ENCODE measurements at regions not wholly inside any gene's neighbourhood (a gene's known extent, or its start where the extent isn't known, plus 50 kb on each side); places are given as distances from the start of the nearest gene placed in this dataset.

DNA sequence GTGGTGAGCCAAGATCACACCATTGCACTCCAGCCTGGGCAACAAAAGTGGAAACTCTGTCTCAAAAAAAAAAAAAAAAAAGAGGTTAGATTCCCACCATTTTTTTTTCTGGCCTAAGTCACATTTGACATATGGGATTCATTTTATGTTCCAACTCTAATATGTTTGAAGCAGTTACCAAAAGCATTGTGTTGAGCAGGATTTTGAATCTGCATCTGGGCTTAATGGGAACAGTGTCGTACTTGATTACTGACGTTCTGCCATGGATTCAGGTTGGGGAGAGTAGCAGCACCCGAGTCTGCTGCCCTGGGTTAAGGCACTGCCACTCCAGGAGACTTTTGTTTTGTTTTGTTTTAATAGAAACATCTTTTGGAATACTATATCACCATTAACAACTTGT lies 348.7 kb upstream of the TBL1XR1 start:
- DNase-seq, result no peak

DNA sequence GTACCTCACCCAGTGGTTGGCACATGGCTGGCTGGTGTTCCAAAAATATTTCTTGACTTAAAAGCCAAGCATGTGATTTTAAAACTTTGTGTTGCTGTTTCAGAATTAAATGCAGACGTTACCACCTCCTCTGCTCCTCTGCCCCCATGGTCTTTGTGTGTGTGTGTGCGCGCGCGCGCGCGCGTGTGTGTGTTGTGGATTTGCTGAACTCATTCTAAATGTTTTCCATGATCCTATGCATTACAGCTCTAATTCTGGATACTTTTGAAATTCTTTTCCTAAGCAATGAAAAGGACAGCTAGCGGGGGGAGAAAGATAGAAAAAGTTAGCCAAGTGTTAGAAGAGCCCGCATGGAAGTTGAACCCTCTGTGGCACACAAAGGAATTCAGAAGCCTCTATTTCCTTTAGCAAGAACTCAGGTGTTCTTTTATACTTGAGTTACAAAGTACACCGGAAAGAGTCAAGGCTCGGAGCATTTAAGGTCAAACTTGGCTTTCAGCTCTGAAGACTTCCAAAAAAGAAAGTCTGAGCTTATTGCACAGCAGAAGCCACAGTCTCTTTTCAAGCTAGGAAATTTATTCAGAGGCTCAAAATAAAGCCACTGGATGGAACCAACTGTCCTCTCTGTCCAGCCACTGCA lies 350.5 kb upstream of the TBL1XR1 start:
- DNase-seq, result no peak

DNA sequence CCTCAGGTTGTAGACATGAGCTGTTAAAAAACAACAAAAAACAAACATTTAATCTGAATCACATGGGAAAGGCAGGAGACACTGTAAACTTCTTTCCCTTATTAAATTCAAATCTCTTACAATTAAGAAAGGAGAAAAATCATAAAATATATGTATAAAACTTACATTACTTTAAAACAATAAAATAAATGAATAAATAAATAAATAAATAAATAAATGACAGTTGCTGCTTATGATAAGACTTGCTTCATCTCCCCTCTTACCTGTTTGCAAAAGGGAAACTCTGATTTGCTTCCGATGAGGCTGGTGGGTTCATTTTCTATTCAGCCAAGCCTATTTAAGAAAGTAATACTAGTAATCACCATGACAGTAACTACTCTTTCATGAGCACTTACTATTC lies 353.4 kb upstream of the TBL1XR1 start:
- no peak for DNase-seq

DNA sequence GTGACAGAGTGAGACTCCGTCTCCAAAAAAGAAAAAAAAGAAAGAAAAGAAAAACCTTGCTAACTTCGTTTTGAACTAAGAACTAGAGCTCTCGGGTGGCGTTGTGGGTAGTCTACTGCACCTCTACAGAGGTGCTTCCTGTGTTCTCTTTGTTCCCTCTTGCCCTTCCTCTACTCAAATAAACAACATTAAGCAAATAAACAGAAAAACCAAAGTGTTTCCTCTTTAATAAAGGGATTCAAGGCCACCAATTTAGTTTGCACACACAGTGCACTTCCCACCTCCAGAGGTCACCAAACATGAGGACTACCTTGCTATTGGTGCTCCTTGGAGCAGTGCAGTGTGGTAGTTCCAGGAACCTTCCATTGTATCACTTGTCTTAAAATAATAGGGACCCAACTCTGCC lies 354.2 kb upstream of the TBL1XR1 start:
- DNase-seq, result no peak

DNA sequence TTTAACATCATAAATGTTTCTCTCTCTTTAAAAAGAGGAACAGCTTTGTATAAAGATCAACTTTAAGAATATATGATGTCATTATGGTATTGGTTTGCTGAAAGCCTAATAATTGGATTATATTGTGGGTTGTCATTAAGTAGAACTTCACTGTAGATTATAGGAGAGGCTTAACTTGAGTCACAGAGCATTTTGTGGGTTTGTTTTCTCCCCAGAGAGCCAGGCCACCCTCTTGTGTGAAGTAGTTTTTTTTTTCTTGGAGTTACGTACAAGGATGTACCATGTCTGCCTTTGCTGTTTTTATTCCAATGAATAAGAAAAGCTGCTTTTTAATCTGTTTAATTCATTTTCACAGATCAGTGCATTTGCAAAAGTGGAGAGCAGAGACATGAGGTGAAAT lies 354.8 kb upstream of the TBL1XR1 start:
- no peak for DNase-seq

DNA sequence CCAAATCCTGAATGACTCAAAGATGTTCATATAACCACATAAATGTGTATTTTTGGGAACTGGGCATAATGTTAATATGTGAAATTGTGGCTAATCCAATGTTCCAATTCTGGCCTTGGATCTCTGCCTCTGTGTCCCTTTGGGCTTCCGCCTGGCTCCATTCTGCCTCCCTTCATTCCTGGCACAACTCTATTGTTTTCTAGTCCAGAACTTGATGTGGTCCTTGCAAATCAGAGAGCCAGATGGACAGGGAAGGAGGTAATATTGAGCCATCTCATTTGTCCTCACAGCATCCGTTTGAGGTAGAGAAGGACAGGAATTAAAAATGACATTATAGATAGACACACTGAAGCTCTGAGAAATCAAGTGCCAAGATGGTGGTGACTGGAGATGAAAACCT lies 355.7 kb upstream of the TBL1XR1 start:
- DNase-seq, result no peak

DNA sequence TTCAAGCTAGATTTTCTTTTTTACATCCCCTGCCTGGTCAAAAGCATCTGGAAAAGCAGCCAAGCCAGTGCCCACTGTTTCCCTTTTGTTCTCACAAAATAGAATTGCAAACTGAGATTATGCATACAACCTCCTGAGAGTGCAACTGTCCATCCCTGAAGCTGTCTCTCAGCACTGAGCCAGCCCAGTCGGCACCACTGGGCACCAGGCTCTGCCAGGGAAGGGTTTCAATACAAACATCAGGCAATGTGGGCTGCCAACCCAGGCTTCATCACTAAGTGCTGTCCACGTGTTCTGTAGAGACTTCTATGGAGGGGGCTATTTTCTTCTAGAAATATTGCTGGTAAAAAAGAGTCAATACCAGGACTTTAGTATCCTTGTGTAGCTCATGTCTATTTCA lies 356.3 kb upstream of the TBL1XR1 start:
- no peak for DNase-seq

DNA sequence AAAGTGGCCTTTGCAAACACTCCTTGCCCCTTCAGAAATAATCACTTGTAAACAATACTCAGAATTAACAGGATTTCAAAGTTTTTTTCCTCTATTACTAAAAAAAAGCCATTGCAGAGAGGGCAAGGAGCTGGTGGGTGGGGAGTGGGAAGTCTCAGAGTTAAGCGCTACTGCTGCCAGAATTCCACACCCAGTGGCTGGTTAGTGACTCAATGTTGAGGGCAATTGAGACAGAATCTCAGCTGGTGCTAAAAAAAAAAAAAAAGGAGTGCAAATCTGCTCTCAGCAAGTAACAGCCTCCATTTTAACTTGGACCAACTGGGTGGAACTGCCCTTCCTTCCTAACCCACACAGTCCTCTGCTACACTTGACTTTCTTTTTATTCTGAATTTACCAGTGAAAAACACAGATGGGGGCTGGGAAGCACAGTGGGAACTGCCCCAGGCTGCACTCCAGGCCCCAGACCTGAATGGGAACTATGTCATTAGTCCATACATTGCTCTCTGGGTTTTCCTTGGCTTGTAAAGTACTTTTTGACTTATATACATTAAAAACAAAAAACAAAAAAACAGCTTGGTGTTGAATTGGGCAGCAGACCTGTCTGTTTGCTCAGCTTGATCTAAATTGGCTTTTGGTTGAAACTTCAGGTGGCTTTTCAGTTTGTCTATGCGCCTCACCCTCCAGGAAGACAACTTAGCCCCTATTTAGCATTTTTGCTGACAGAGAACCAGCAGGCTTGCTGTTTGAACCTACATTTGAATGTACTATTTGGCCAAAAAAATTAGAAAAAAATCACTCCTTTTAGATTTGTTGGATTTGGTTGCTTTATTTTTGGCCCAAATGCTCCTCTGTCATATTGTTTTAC lies 357.8 kb upstream of the TBL1XR1 start:
- no peak for DNase-seq

DNA sequence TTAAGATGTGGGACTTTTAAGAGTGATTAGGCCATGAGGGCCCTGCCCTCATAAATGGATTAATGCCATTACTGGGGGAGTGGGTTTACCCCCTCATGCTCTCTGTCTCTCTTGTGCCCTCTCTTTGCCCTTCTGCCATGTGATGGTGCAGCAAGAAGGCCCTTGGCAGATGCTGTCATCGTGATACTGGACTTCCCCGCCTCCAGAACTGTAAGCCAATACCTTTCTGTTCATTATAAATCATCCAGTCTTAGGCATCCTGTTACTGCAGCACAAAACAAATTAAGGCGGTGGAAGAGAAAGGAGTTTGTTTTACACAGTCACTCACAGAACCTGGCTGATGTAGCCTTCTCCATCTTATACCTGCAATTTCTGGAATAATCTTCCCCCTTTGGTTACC lies 360.3 kb upstream of the TBL1XR1 start:
- no peak for DNase-seq

DNA sequence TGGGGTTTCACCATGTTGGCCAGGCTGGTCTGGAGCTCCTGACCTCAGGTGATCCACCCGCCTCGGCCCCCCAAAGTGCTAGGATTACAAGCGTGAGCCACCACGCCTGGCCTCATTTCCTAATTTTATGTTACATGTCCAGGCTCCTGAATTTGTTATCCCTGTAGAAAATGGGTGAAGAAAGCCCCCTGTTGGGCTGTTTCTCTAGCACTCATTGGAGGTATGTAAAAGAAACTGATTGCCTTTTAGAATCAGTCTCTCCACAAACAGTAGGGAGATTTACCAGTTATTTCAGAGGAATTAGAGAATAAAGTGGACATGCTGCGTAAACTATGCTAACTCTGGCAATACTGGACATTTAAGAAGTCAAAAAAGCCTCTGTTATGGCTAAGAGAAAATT lies 364.1 kb upstream of the TBL1XR1 start:
- no peak for DNase-seq

DNA sequence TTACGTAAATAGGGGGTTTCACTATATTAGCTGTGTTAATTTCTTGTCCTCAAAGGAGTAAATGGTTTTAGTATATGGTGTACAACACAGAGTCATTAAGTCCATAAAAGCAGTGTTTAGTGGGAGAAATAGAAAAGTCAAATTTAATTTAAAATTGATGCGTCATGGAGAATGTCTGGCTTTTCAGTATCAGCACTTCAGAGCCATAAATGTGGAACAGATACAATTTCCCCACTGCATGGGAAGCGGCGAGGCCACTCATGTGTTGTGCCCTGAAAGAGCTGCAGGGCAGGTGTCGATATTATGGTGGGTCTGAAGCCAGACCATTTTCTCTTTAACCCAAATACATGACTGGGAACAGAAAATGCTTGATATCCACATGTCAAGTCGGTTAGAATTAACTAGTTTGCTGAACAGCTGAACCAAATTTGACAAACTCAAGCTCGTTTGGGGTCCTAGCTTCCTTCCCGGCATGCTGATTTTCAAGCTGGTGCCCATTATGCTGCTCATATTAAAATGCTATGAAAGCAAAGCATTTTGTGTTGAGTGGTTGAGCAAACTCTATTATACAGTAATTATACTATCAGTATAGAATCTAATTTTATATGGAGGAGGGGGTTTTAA lies 364.6 kb upstream of the TBL1XR1 start:
- DNase-seq, result no peak

DNA sequence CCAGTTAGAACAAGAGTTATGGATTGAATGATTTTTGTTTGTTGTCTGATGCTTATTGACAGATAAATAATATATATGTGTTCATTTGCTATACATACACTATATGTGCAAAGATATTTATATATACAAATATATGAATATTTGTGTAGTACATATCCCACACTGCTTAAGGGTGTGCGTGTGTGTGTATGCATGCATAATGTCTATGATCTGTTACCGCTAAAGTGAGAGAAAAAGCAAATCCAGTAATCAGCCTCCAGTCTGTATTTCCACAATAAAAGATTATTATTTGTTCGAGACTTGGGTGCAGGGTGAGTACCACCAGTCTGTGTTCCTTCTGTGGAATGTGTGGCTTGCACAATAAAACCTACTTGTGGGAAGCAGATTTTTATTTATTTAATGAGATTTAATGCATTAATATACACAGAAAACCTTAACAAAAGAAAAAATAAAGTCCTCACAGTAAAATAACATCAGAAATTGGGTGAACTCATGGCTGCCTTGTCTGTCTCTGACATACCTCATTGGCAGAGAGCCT lies 366.0 kb upstream of the TBL1XR1 start:
- DNase-seq, result no peak

DNA sequence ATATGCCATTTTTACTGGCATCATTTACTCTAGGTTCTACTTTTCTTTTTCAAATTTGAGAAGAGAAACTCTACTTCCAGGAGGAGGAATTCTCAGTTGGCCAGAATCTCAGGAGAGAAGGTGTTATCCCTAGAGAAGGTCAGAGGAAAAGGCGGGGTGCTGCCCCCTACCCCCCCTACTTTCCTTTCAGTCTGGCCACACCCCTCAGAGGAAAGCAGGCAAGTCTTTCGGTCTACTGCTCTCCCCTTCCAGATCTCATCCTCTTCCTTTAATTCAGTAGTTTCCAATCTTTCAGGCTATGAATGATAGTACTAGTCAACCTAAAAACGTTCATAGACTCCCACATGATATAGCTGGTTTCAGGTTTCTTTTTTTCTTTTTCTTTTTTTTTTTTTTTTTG lies 366.5 kb upstream of the TBL1XR1 start:
- no peak for DNase-seq

DNA sequence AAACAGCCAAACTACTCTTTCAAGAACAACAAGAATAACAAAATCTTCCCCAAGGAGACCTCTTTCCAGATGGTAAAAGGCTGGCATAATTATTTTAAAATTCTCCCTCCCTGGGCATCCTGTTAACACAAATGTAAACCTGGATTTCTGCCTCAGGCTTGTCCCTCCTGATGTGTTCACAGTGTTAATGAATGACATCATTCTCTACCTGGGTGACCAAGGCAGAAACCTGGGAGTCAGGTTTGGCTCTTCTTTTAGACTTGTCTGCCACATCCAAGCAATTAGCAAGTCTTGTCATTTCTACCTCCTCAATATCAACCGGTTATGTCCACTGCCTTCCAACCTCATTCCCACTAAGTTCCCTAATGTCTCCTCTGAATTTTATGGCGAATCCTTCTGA lies 368.7 kb upstream of the TBL1XR1 start:
- DNase-seq, result no peak

DNA sequence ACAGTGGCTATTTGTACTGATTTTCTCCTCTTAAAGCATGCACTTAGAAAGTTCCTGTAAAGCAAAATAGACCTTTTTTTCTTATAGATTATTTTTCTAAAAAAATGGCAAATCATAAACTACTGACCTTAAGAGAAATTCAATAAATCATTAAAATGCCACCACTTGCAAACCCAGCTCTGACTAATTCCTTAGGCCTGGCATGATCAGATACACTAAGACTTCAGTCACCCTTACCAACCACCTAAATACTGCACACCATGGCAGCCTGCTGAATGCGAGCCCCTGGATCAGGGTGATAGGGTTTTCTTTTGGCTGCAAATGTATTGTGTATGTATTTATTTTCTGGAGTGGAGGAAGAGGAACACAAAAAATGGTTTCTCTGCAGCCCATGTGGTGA lies 370.6 kb upstream of the TBL1XR1 start:
- no peak for DNase-seq

DNA sequence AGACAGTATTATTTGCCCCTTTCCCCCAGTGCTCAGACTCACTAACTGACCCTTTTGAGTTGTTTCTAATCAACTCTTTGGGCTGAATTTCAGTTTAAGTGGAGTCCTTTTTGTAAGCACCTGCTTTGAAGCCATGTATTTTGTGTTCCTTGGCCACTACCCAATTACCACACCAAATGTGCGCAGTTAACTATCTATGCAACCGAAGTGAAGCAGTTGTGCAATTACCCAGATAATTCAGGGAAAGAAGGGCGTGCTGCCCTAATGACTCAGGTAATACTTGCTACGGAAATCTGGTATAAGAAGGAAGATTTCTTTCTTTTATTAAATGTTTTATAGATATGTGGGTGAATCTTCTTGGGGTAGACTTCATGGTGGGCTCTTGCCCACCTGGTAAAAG lies 371.9 kb upstream of the TBL1XR1 start:
- DNase-seq, result no peak

DNA sequence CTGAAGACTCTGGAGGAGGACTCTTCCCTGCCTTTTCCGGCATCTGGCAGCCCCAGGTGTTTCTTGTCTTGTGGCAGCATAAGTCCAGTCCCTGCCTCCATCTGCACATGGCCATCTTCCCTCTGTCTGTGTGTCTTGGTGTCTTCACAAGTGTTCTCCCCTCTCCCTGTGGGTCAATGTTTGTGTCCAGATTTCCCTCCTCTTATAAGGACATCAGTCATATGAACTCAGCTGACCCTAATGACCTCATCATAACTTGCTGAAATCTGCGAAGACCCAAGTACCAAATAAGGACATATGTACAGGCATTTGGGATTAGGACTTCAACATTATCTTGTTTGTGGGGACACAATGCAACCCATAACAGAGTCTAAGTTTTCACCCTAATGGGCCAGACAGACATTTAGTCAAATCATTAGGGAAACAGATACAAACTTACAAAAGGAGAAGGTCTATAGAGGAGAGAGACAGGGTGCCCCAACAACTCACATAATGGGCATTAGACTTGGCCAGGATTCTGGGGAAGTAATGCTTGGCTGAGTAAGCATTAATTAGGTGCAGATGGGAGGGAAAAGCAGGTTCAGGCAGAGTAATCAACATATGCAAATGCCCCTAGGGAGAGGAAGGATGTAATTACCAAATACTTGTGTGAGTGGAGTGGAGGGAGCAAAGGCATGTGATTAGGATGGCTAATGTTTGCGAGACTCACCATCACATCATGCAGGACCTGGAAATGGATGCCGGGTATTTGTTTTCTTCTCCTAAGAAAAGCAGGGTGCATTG lies 372.8 kb upstream of the TBL1XR1 start:
- DNase-seq, result no peak

DNA sequence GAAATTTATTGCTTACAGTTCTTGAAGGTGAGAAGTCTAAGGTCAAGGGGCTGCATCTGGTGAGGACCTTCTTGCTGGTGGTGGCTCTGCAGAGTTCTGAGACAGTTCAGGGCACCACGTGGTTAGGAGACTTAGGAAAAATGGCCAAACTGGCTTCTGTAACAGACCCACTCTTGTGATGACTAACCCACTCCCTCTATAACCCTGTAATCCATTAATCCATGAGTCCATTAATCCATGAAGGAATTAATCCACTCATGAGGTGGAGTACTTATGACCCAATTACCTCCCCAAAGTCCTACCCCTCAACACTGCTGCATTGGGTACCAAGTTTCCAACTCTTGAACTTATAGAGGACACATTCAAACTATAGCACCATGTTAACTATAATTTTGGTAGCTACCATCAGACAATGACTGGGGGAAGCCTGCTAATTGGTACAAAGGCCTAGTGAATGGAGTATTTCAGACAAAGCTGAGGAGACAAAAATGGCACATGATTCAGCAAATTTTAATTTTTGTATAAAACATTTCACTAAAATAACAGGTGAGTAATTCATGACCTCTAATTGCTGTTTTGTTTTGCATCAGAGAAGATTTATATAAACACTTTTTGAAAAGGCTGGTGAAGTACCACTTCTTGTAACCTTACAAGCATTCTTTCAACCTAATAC lies 374.1 kb upstream of the TBL1XR1 start:
- DNase-seq, result no peak

DNA sequence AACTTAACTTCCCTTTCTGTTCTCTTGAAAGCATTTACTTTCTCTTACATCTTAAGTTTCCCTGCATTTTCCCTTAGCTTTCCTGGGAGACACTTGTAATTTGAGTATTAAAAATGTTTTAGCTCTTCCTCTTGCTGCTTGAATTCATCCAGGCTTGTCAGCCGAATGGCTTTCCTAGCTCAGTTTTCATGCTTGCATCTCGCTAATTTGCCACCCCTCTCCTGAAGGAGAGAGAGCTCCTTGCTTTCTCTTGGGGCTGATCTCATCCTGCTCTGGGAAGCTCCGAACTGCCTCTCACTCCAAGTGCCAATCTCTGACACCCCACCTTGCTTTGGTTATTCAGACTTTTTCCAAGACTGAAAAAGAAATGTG lies 374.6 kb upstream of the TBL1XR1 start:
- no peak for DNase-seq

DNA sequence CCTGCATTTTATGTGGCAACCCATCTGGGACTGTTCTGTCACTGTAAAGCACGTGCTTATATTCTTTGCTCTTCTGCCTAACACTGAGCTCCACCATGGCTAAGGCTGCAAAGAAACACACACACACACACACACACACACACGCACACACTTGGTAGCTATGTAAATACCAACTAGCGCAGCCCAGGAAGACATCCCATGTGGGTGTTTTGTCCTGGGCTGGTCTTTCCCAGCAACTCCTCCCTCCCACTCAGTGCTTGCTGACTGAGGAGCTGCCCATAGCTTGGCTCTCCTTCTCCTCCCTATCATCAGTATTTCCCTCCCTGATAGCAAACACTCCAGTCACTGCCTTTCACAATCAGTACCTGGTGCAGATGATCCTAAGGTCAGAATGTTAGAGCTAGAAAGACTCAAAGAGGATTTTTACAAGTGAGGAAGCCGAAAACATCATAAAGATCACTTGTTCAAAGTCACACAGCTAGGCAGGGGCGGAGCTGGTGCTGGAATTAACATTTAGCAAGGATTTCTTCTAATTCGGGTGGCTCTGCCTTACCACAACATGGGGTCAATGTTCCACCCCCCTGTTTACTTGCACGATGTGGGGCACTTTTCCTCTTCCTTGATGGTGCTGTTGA lies 377.1 kb upstream of the TBL1XR1 start:
- DNase-seq, result no peak

DNA sequence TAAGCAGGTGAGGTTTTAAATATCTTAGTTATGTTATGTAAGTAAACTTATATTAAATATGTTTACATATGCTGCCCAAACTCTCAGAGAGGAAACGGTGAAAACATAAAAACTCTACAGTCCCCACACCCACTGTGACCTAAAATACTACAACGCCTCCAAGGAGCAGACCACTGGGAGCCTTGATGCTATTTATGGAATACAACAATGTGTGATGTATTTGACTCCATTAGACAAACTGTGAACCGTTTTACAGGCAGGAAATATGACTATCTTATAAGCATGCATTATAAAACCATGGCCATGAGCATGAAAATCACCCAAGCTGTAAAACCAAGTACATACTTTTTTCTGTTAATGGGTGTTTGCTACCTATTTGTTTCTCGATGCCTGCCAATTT lies 379.5 kb upstream of the TBL1XR1 start:
- no peak for DNase-seq

DNA sequence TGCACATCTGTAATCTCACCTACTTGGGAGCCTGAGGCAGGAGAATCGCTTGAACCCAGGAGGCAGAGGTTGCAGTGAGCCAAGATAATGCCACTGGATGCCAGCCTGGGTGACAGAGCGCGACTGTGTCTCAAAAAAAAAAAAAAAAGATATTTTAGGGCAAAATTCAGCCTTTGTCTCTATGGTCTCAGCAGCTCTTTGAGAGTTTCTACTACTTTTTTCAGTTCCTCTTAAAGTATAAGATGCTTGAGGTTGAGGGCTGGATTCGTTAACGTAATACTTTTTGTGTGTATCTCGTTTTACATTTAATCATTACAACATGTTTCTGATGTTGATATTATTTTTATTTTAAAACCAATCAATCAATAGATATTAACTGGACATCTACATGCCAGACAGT lies 381.2 kb upstream of the TBL1XR1 start:
- DNase-seq, result no peak
